HG02678 (cell line): ENCODE measurements at regions not wholly inside any gene's neighbourhood (a gene's known extent, or its start where the extent isn't known, plus 50 kb on each side); places are given as distances from the start of the nearest gene placed in this dataset.

ENCODE experiments used
- ATAC-seq: cut with Tn5 transposase; IDR thresholded peaks from one replicate; pipeline ENCODE4 v1.9.1; 2021; ENCODE audit warnings: mild to moderate bottlenecking, moderate library complexity; ENCODE audit not compliant: unreplicated experiment

- no peak for ATAC-seq
Observed at GRCh38 chr2:175574069-175574468, 392.6 kb upstream of the ATP5MC3 start.

GRCh38 chr2:175571078-175571653, 389.7 kb upstream of the ATP5MC3 start:
- ATAC-seq, result no peak

DNA sequence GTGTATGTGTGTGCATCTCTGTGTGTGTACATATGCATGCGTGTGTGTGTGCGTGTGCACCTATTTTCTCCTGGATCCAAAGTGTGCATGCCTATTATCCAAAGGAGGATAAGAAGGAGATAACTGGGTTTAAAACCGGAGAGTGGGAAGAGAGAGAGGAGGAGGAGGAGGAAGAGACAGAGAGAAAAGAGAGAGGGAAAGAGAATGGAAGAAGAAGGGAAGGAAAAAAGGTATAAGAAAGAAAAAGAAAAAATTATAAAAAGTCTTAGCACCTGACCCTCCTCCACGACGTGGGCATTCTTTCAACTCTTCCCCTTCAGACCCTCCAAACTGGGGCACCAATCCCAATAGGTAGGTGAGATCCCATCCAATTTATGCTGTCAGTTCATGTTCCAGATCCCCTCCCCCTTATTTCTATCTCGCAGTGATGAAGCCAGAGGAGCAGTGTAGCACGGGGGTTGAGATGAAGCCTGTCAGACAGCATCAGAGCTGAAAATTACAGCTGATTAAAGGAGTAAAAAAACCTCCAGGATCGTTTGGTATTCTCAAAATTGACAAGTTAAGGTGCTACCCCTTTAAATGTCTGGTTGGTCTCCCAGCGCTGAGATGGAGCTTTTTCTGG, 386.7 kb upstream of the ATP5MC3 start:
- ATAC-seq, result no peak

DNA sequence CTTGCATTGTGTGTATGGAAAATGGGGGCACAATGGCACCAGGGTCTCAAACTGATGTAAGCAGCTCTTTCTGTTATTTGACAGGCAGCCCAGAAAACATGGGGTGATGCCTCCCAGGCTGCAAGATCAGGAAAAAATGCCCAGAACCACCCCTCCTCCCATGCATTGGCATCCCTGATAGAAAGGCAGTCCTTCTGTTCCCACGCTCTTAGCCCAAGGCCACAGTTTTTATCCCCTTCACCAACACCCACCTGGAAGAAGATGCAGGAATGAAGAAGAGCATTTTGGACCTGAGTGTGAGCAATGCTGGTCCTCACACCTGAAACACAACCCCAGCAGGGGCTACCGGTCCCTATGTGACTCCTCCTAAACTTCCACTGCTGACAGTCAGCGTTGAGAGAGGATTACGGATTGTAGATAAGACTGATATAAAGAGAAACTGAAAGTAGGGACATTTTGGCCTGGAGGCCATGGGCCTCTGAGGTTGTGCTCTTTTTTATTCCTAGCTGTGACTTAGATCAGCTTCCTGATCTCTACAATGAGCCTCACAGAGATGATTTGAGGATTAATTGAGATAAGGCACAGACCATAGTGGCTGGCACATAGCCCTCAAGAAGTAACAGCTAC, 386.0 kb upstream of the ATP5MC3 start:
- no peak for ATAC-seq

DNA sequence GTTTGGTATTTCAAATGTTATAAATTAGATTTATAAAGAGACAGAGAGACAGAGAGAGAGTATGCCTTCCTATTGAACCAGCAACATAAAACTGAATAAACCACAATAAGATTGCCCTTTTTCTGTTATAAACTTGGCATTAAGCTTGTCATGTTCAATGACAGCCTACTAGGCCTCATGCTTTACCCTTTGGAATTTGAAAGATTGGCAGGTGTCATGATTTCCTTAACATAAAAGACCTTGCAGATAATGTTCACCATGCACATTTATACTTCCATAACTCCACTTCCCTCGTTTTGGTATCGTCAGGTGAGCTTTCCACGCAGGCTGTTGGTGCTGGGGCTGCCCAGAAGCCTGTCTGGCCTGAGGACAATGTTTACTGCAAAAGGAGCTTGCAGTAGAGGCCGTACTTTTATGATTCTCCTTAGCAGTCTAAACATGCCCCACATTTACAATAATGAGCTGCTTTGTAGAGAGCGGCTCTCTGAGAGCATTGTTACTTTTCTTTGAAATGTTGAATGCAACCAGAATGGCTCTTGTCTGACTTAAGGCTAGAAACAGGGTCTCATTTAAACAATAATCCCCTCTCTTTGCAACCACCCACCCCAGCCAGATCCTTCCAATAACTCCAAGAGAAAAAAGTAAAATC, 379.1 kb upstream of the ATP5MC3 start:
- no peak for ATAC-seq

- ATAC-seq, result no peak
Observed at GRCh38 chr2:175559613-175560012, 378.1 kb upstream of the ATP5MC3 start.

- ATAC-seq, result no peak
Observed at GRCh38 chr2:175557810-175558377, 376.4 kb upstream of the ATP5MC3 start.

- no peak for ATAC-seq
Observed at GRCh38 chr2:175553910-175554309, 372.4 kb upstream of the ATP5MC3 start.

GRCh38 chr2:175552902-175553301, 371.4 kb upstream of the ATP5MC3 start:
- no peak for ATAC-seq

DNA sequence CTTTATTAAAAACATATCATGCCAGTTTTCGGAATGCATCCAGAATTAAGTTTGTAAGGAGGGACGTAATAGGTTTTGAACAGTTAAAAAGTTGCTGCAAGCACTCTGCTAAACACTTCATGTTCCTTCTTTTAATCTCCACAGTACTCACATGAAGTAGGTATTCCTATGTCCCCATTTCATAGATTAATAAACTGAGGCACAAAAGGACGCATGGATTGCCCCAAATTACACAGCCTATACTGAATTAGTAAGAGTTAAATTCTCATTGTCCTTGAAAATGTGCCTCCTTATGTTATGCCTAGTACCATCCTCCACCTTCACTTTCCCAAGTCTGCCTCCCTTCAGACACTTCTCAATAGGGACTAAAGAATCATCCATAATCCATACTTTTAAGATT, 358.9 kb upstream of the ATP5MC3 start:
- no peak for ATAC-seq

DNA sequence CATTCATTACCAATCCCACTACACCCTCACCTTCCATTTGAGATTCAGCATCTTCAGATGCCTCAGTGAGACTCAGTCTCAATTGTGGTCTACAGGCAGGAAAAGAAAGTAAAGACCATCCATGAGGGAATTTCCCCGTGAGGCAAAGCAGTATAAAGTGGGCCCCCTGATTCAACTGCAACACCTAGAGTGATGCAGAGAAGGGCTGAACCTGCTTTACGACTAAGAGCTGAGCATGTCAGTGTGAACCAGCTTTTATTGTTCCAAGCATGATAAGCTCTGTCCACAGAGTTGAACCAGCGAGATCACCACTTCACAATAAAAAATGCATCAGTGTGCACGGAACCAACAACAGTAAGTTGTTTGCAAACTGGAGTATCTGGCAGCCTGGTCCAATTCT, 357.6 kb upstream of the ATP5MC3 start:
- no peak for ATAC-seq

DNA sequence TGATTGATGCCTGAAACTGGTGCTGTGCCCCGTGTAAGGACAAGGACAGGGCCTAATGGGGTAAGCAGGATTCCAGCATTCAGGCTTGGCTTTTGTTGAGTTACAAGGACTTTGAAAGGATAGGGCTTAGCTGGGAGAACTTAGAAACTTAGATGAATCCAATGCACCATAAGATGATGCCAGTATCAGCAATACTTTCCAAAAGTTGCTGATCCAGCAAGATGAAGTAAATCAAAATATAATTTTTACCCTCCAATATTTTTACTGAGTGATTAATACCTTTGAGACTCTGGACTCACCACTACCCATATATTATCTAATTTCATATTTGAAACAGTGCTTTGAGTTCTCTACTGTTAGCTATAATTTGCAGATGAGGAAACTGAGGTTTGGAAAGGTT, 354.5 kb upstream of the ATP5MC3 start:
- ATAC-seq, result no peak

DNA sequence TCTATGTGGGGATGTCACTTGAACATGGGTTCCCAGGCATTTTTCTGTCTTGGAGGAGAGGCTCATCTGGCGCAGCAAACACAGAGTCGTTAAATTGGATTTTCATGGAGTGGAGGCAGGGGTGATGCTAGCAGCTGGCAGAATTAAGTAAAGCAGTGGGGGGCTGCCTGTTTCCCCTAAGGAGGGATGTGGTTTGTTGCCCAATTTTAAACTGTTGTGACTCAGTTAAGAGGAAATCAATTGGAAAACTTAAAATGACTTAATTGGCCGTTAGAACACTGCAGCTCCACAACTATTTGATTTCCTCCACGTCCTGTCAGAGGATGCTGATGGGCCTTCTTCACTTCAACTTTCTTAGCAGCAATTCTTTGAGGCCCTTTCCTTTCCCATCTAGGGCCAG, 354.1 kb upstream of the ATP5MC3 start:
- ATAC-seq, result no peak

DNA sequence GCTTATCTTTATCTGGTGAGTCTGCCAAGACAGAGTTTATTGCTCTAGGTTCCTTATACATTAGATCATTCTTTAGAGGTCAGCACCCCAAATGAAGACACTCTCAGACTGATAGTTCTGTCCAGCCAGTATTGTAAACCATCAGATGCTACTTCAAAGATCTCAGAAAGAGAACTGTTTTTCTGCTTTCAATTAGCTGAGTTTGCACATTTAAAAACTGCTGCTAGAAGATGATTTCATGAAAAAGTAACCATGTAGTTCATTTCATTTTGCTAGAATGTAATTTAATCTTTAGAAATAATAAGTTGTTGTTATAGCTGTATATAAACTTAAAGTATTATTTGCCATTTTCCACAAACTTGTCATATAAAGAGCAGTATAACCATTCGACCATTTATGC, 344.5 kb upstream of the ATP5MC3 start:
- no peak for ATAC-seq

GRCh38 chr2:175523001-175523400, 341.5 kb upstream of the ATP5MC3 start:
- ATAC-seq, result no peak

- no peak for ATAC-seq
Observed at GRCh38 chr2:175518206-175518605, 336.7 kb upstream of the ATP5MC3 start.

GRCh38 chr2:175516555-175516954, 335.0 kb upstream of the ATP5MC3 start:
- ATAC-seq, result no peak

DNA sequence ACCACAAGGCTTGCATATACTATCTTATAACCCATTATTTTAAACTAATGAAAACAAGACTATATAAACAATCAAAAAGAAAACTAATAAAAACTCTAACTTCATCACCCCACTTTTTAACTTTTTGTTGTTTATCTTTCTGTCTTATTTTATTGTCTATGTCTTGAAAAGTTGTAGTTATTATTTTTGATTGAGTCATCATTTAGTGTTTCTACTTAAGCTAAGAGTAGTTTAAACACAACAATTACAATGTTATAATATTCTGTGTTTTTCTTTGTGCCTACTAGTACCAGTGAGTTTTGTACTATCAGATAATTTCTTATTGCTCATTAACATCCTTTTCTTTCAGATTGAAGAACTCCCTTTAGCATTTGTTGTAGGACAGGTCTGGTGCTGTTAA, 318.7 kb upstream of the ATP5MC3 start:
- ATAC-seq, result no peak

DNA sequence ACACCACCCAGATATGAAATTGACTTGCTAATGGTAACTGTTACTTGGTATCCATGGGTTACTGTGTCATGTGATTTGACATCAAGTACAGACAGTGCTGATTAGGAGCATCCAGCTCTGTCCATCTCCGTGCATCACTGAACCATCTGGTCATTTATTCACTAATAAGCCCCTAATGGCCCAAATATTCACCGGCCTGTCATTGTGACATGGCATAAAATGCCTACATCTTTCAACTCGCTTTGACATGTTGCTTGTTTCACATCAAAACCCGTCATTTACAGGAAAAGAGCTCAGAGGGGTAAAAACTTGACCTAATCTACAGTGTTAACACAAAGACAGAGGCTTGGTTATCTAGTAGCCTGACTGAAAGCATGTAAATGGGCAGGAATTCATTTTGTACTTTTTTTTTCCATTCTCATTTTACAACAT, 308.9 kb upstream of the ATP5MC3 start:
- ATAC-seq, result no peak

DNA sequence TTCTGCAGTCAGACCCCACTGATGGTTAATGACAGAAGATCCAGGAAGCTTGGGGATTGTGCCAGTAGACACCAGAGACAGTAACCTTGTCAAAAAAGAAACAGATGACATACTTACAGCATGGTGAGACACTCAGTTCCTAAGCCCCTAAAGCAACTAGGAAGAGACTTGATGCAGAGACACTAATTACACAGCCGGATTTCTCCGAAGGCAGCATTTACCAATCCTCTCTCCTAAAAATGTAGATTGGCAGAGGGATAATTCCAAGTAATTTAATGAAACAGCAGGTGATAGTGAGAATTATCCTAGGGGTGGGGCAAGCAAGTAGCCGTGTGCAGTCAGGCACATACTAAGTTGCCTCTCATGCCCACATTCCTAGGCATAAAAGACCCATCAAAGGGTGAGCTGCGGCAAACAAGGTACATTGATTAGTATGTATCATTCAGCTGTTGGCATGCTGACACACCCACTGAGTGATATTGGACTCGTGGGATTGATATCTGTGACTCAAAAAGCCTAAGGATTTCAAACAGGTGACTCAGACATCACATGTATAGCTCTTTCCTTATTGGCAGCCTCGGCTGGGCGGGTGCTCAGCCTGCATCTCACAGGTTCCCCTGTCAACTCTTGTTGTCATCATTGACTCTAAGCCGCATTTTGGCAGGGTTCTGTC, 296.7 kb upstream of the ATP5MC3 start:
- ATAC-seq, result no peak

DNA sequence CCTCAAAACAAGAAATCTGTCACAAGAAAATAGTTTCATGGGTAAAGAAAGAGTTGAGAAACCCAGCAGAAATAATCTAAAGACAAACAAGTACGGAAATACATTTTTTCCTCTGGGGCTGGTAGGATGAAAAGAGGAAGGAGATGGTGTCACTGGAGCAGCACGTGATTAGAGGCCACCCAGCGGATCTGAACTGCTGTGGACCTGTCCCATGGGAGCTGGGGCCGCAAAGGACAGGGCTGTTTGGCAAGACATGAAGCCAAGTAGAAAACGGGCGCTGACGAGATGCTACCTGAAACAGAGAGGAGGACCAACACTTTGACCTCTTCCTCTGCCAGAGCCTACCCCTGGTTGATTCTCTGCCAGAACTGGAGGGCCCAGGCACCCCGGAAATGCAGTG, 295.4 kb upstream of the ATP5MC3 start:
- ATAC-seq, result no peak
